ENCODE measurements at regions not wholly inside any gene's neighbourhood (a gene's known extent, or its start where the extent isn't known, plus 50 kb on each side); places are given as distances from the start of the nearest gene placed in this dataset.

DNA sequence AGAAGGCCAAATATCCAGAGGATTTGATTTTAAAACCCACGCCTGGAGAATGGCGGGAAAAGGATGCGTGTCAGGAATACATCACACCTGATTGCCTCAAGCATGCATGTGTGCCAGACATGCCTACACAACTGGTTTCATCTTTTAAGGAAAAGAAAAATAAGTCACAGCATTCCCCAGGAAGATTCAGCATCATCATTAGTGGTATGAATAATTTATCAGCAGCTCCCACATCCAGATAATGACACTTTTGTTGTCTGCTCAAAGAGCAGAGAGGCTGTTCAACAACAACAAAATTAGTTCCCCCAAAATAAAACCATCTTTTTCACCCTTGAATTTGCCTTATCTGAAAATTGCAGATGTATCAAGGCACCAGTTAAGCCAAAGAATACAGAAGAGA is 328.6 kb upstream of the C1orf87 start:
- no peak for DNase-seq (ENCODE audit: low read depth, low spot score)
- H3K9me3 ChIP-seq (ENCODE audit: control insufficient read depth, insufficient read depth, low read length), result no peaks in the 10 kb centered on the region
- H3K4me3 ChIP-seq (ENCODE audit: low read depth, low read length), result no peak overlapping the region
- CTCF ChIA-PET, result no interaction called here
- POLR2A ChIA-PET, result interaction anchor here (0.7 kb wide), 1 partner anchor 46 kb away, joined by 3 read pairs; no protein-coding TSS in a partner anchor
- no peak for TF ChIP-seq CTCF (IDR thresholded peaks at IDR 0.05; ENCODE audit: low read depth, low read length)
- H3K27ac ChIP-seq (ENCODE audit: low read depth, low read length), result no peak overlapping the region
- H3K27me3 ChIP-seq (ENCODE audit: control insufficient read depth, insufficient read depth, low read length), result no peaks in the 10 kb centered on the region

- DNase-seq (ENCODE audit: low read depth, low spot score), result no peak
- no peak overlapping the region for H3K27ac ChIP-seq (ENCODE audit: low read depth, low read length)
These were observed 320.9 kb upstream of the C1orf87 start for GRCh38 chr1:60394436-60394835.

GRCh38 chr1:60390593-60391282 is 317.2 kb upstream of the C1orf87 start:
- no peak for TF ChIP-seq CTCF (IDR thresholded peaks at IDR 0.05; ENCODE audit: low read depth, low read length)
- Histone ChIP-seq H3K27me3 (ENCODE audit: control insufficient read depth, insufficient read depth, low read length) (no peaks in the 10 kb centered on the region), H3K4me3 (ENCODE audit: low read depth, low read length) (no peak overlapping the region), H3K9me3 (ENCODE audit: control insufficient read depth, insufficient read depth, low read length) (no peaks in the 10 kb centered on the region), H3K27ac (ENCODE audit: low read depth, low read length) (no peak overlapping the region)
- DNase-seq (ENCODE audit: low read depth, low spot score), result no peak
- POLR2A ChIA-PET, result no interaction called here
- CTCF ChIA-PET, result no interaction called here

More at GRCh38 chr1:60394436-60394835, 320.9 kb upstream of the C1orf87 start:
- no peak for TF ChIP-seq CTCF (IDR thresholded peaks at IDR 0.05; ENCODE audit: low read depth, low read length)
- POLR2A ChIA-PET, result no interaction called here
- CTCF ChIA-PET, result no interaction called here
- Histone ChIP-seq H3K4me3 (ENCODE audit: low read depth, low read length) (no peak overlapping the region), H3K9me3 (ENCODE audit: control insufficient read depth, insufficient read depth, low read length) (no peaks in the 10 kb centered on the region), H3K27me3 (ENCODE audit: control insufficient read depth, insufficient read depth, low read length) (no peaks in the 10 kb centered on the region)

DNA sequence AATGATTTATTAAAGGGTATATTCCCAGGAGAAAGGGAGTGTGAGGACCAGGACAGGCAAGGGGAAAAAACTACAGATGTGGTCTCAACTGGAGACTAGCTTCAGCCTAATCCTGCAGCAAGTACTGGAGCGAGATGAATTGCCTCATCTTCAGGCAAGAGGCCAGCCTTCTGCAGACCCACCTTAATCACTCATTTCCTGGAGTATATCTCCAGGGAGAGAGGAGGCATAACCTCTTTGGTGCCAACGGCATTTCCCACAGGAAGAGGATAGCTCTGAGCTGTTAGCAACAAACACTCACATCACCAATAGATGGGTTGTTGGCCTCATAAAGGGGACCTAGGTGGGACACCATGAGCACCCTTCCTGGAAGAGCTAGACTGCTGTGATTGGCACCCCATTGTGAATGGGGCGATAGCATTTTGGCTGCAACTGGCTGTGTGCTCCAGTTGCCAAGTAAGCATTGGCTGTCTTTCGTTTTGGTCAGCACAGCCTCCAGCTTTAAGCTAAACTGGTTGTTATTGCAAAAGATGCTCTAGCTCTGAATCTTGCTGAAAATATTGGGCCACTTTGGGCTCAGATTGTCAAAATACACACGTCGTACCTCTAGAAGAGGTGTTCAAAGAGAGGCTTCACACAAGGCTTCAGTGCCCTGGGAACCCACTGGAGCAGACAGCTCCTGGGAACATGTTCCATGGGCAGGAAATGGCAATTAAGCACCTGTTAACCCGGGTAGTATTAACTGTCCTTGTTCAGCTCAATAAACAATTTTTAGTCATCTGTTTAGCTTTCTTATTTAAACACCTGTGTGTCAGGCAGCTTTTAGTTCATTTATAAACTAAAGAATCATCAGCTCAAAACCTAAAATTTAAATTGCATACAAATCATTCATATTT is 314.8 kb upstream of the C1orf87 start:
- no peak for DNase-seq (ENCODE audit: low read depth, low spot score)
- TF ChIP-seq CTCF (IDR thresholded peaks at IDR 0.05; ENCODE audit: low read depth, low read length), result no peak
- Histone ChIP-seq H3K27me3 (ENCODE audit: control insufficient read depth, insufficient read depth, low read length) (no peaks in the 10 kb centered on the region), H3K9me3 (ENCODE audit: control insufficient read depth, insufficient read depth, low read length) (no peaks in the 10 kb centered on the region), H3K4me3 (ENCODE audit: low read depth, low read length) (no peak overlapping the region), H3K27ac (ENCODE audit: low read depth, low read length) (no peak overlapping the region)
- POLR2A ChIA-PET, result no interaction called here
- CTCF ChIA-PET, result no interaction called here

- POLR2A ChIA-PET, result no interaction called here
These were observed 313.6 kb upstream of the C1orf87 start for GRCh38 chr1:60387175-60387574.

More at GRCh38 chr1:60387175-60387574, 313.6 kb upstream of the C1orf87 start:
- Histone ChIP-seq H3K9me3 (ENCODE audit: control insufficient read depth, insufficient read depth, low read length) (no peaks in the 10 kb centered on the region), H3K27ac (ENCODE audit: low read depth, low read length) (no peak overlapping the region), H3K27me3 (ENCODE audit: control insufficient read depth, insufficient read depth, low read length) (no peaks in the 10 kb centered on the region), H3K4me3 (ENCODE audit: low read depth, low read length) (no peak overlapping the region)
- DNase-seq (ENCODE audit: low read depth, low spot score), result no peak
- CTCF ChIA-PET, result no interaction called here
- TF ChIP-seq CTCF (IDR thresholded peaks at IDR 0.05; ENCODE audit: low read depth, low read length), result no peak
